Naive thymus-derived CD8-positive, alpha-beta T cell (primary cell): ENCODE measurements at regions not wholly inside any gene's neighbourhood (a gene's known extent, or its start where the extent isn't known, plus 50 kb on each side); places are given as distances from the start of the nearest gene placed in this dataset.

Experiments used
- ATAC-seq, 2 donors: fragments of 150-1000 bp; cut with Tn5 transposase in 1 of 2; sonication (Bioruptor Pico), chemical (Tn5 transposase) in 1 of 2; 1 replicate in 1 of 2; 2 replicates in 1 of 2; pipeline ENCODE4 v1.10.0; 2021; ENCODE audit warnings: mild to moderate bottlenecking in 2 of 2, moderate library complexity in 2 of 2
- POLR2A ChIA-PET: fragments of 350-600 bp; sonication (Branson Sonifier 250); formaldehyde crosslinking; loops from one replicate; lab custom pipeline; 2021; ENCODE audit warnings: antibody characterized with exemption; lab: Charles Lee
- DNase-seq, 10 donors: peaks; one replicate each; pipeline versions ENCODE4 v3.0.0 to v3.0.0-alpha.2; 2020 to 2022
- H3K27ac Mint-ChIP-seq, 10 donors: one replicate each; pipeline ENCODE4 v1.8.0; 2020 to 2022; ENCODE audit warnings: mild to moderate bottlenecking in 10 of 10, mixed read lengths in 10 of 10, moderate library complexity in 4 of 10, inconsistent platforms in 1 of 10
- H3K27me3 Mint-ChIP-seq, 5 donors: one replicate each; pipeline ENCODE4 v1.8.0; 2021 to 2022; ENCODE audit warnings: mixed read lengths in 5 of 5
- H3K36me3 Mint-ChIP-seq, 3 donors: one replicate each; pipeline ENCODE4 v1.8.0; 2020 to 2022; ENCODE audit warnings: mixed read lengths in 3 of 3, mild to moderate bottlenecking in 2 of 3, inconsistent platforms in 1 of 3
- H3K4me1 Mint-ChIP-seq, 4 donors: one replicate each; pipeline ENCODE4 v1.8.0; 2021 to 2022; ENCODE audit warnings: mixed read lengths in 4 of 4
- H3K4me3 Mint-ChIP-seq, 10 donors: one replicate each; pipeline ENCODE4 v1.8.0; 2020 to 2022; ENCODE audit warnings: mild to moderate bottlenecking in 10 of 10, mixed read lengths in 10 of 10, moderate library complexity in 6 of 10, inconsistent platforms in 1 of 10
- H3K9me3 Mint-ChIP-seq, 9 donors: one replicate each; pipeline ENCODE4 v1.8.0; 2020 to 2022; ENCODE audit warnings: mixed read lengths in 9 of 9, mild to moderate bottlenecking in 3 of 9, inconsistent platforms in 1 of 9, moderate library complexity in 1 of 9

DNA sequence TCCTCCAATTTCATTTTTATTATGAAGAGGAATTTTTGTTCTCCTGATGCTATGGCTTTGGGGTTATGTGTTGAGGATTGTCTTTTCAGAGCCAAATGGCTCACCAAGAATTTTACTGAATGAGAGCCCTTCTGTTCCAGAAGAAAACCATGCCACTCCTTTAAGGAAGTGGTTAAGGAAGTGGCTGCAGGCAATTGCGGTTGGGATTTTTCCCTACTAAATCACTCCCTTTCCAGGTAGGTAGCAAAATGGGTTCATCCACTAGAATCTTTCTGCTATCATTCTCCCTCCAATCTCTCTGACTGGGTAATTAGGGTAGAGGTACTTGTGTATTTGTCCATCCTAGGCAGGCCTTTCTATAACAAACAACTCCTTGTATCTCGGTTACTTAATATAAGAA is 163.1 kb downstream of the TTC8 start:
- no peak for ATAC-seq
- Mint-ChIP-seq H3K27me3 (peaks cover 6 to 34% (median 25%) of the 10 kb centered on the region in 5 donors), H3K27ac (no peak overlapping the region), H3K4me3 (no peak overlapping the region), H3K9me3 (peaks cover 0 to 20% (median 9%) of the 10 kb centered on the region in 9 donors), H3K4me1 (no peaks in the 10 kb centered on the region), H3K36me3 (peaks cover 0 to 12% (median 0%) of the 10 kb centered on the region in 3 donors)
- POLR2A ChIA-PET, result no interaction called here
- DNase-seq, result no peak

- peaks cover 0 to 12% (median 0%) of the 10 kb centered on the region in 3 donors for H3K36me3 Mint-ChIP-seq
- no peak for DNase-seq
- no peak overlapping the region for H3K27ac Mint-ChIP-seq
Measured at GRCh38 chr14:88989911-88990310, 165.5 kb downstream of the TTC8 start.

DNA sequence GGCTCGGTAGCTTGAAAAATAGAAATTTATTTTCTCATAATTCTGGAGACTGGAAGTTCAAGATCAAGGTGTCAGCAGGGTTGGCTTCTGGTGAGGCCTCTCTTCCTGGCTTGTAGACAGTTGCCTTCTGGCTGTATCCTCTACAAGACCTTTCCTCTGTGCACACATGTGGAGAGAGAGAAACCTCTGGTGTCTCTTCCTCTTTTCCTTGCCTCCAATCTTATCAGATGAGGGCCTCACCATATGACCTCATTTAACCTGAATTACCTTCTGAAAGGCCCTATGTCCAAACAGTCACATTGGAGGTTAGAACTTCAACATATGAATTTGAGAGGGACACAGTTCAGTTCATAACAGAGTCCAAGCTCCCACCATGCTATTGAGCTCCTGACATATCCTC is 166.4 kb downstream of the TTC8 start:
- H3K4me1 Mint-ChIP-seq, result peaks cover 0 to 2% (median 0%) of the 10 kb centered on the region in 4 donors
- peaks cover 12 to 58% (median 34%) of the 10 kb centered on the region in 5 donors for H3K27me3 Mint-ChIP-seq
- H3K4me3 Mint-ChIP-seq, result no peak overlapping the region
- peaks cover 0 to 8% (median 0%) of the 10 kb centered on the region in 3 donors for H3K36me3 Mint-ChIP-seq
- POLR2A ChIA-PET, result no interaction called here
- H3K27ac Mint-ChIP-seq, result no peak overlapping the region
- peaks cover 0 to 17% (median 5%) of the 10 kb centered on the region in 9 donors for H3K9me3 Mint-ChIP-seq
- DNase-seq (no peak), ATAC-seq (no peak)

More at GRCh38 chr14:88989911-88990310, 165.5 kb downstream of the TTC8 start:
- Mint-ChIP-seq H3K4me1 (no peaks in the 10 kb centered on the region), H3K4me3 (no peak overlapping the region), H3K9me3 (peaks cover 0 to 20% (median 9%) of the 10 kb centered on the region in 9 donors), H3K27me3 (peaks cover 8 to 55% (median 33%) of the 10 kb centered on the region in 5 donors)
- ATAC-seq, result no peak
- POLR2A ChIA-PET, result no interaction called here

GRCh38 chr14:88992011-88992410 is 167.6 kb downstream of the TTC8 start:
- POLR2A ChIA-PET, result no interaction called here
- Mint-ChIP-seq H3K4me1 (peaks cover 0 to 2% (median 0%) of the 10 kb centered on the region in 4 donors), H3K4me3 (no peak overlapping the region), H3K27ac (no peak overlapping the region), H3K36me3 (peaks cover 0 to 7% (median 0%) of the 10 kb centered on the region in 3 donors), H3K27me3 (peaks cover 18 to 61% (median 42%) of the 10 kb centered on the region in 5 donors), H3K9me3 (peaks cover 0 to 16% (median 2%) of the 10 kb centered on the region in 9 donors)
- ATAC-seq, result no peak
- no peak for DNase-seq

DNA sequence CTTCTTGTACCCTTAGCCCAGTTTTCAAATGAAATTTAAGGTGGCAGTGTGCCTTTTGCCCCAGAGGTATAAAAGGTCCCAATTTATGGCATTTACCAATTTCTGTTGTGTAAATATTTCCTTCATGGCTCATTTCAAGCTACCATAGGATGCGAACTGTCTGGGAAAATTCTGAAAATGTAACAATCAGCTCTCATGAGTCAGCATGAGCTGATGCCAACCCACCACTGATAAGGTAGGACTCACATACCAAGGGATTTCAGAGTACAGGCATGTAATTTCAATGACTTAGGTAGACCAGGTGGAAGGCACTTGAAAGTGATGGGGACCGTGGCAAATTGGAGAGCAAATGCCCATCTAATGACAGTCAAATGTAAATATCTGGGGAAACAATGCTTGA is 169.5 kb downstream of the TTC8 start:
- POLR2A ChIA-PET, result no interaction called here
- ATAC-seq, result no peak
- H3K27me3 Mint-ChIP-seq, result peaks cover 20 to 80% (median 43%) of the 10 kb centered on the region in 5 donors
- peaks cover 0 to 2% (median 0%) of the 10 kb centered on the region in 4 donors for H3K4me1 Mint-ChIP-seq
- peaks cover 0 to 6% (median 0%) of the 10 kb centered on the region in 9 donors for H3K9me3 Mint-ChIP-seq
- peaks cover 0 to 7% (median 0%) of the 10 kb centered on the region in 3 donors for H3K36me3 Mint-ChIP-seq
- H3K27ac Mint-ChIP-seq, result no peak overlapping the region
- no peak for DNase-seq
- no peak overlapping the region for H3K4me3 Mint-ChIP-seq

GRCh38 chr14:88995437-88996198 is 171.2 kb downstream of the TTC8 start:
- peaks cover 0 to 7% (median 0%) of the 10 kb centered on the region in 3 donors for H3K36me3 Mint-ChIP-seq
- peaks cover 20 to 75% (median 38%) of the 10 kb centered on the region in 5 donors for H3K27me3 Mint-ChIP-seq
- no peak for ATAC-seq

GRCh38 chr14:88998027-88998426 is 173.6 kb downstream of the TTC8 start:
- Mint-ChIP-seq H3K27ac (no peak overlapping the region), H3K4me1 (peaks cover 0 to 2% (median 0%) of the 10 kb centered on the region in 4 donors), H3K36me3 (no peaks in the 10 kb centered on the region), H3K4me3 (no peak overlapping the region), H3K27me3 (peaks cover 17 to 62% (median 36%) of the 10 kb centered on the region in 5 donors), H3K9me3 (peaks cover 0 to 5% (median 0%) of the 10 kb centered on the region in 9 donors)
- DNase-seq (no peak), ATAC-seq (no peak)
- POLR2A ChIA-PET, result no interaction called here

More at GRCh38 chr14:88995437-88996198, 171.2 kb downstream of the TTC8 start:
- peaks cover 0 to 2% (median 0%) of the 10 kb centered on the region in 4 donors for H3K4me1 Mint-ChIP-seq
- peaks cover 0 to 4% (median 0%) of the 10 kb centered on the region in 9 donors for H3K9me3 Mint-ChIP-seq
- POLR2A ChIA-PET, result no interaction called here
- H3K27ac Mint-ChIP-seq, result no peak overlapping the region
- no peak overlapping the region for H3K4me3 Mint-ChIP-seq
- DNase-seq, result no peak

DNA sequence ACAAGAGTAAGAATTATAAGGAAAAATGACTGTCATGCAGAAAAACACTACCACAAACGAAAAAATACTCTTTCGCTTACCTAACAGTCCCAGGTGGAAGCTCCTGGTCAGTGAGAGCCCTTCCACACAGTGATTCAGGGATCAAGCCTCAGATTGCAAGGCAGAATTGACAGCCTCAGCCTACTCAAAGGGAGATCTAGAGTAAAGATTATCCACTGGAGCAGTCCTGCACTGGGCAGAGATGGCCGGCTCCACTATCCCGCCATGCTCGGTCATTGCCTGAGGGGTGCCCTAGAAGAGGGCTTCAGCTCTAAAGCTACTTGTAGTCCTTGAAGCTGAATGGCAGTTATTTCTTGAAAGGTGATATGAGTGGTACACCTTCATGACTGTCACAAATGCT is 174.7 kb downstream of the TTC8 start:
- H3K4me3 Mint-ChIP-seq, result no peak overlapping the region
- peaks cover 11 to 51% (median 33%) of the 10 kb centered on the region in 5 donors for H3K27me3 Mint-ChIP-seq
- H3K4me1 Mint-ChIP-seq, result peaks cover 0 to 5% (median 0%) of the 10 kb centered on the region in 4 donors
- peaks cover 0 to 5% (median 0%) of the 10 kb centered on the region in 9 donors for H3K9me3 Mint-ChIP-seq
- ATAC-seq (no peak), DNase-seq (no peak)
- H3K36me3 Mint-ChIP-seq, result no peaks in the 10 kb centered on the region
- POLR2A ChIA-PET, result no interaction called here
- H3K27ac Mint-ChIP-seq, result no peak overlapping the region

- Mint-ChIP-seq H3K9me3 (peaks cover 0 to 5% (median 2%) of the 10 kb centered on the region in 9 donors), H3K27me3 (peaks cover 9 to 42% (median 29%) of the 10 kb centered on the region in 5 donors), H3K36me3 (no peaks in the 10 kb centered on the region), H3K4me3 (no peak overlapping the region), H3K4me1 (peaks cover 0 to 5% (median 0%) of the 10 kb centered on the region in 4 donors), H3K27ac (no peak overlapping the region)
- POLR2A ChIA-PET, result no interaction called here
- no peak for DNase-seq
- no peak for ATAC-seq
Measured at GRCh38 chr14:89000007-89000942, 175.8 kb downstream of the TTC8 start.

- Mint-ChIP-seq H3K36me3 (no peaks in the 10 kb centered on the region), H3K4me1 (peaks cover 0 to 3% (median 0%) of the 10 kb centered on the region in 4 donors), H3K27me3 (peaks cover 4 to 18% (median 12%) of the 10 kb centered on the region in 5 donors), H3K4me3 (no peak overlapping the region), H3K27ac (no peak overlapping the region), H3K9me3 (peaks cover 0 to 7% (median 2%) of the 10 kb centered on the region in 9 donors)
- POLR2A ChIA-PET, result no interaction called here
- ATAC-seq, result no peak
- no peak for DNase-seq
Measured at GRCh38 chr14:89004166-89004565, 179.7 kb downstream of the TTC8 start.

DNA sequence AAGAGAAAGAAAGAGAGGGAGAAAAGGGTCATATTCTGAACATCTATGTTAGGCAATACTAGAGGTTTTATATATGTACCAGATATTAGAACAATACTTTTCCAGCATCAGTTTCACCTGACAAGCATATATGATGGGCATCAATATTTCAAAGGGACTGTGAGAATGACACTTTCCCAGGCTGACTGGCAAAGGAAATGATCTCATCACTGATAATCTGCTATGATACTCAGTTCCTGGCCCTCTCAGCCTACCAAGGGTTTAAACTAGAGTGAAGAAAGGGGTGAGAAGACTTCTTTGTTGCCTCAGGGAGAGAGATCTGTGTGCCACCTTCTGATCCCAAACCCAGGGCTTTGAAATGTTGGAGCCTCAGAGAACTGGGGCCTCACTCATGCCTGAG is 183.5 kb downstream of the TTC8 start:
- Mint-ChIP-seq H3K36me3 (no peaks in the 10 kb centered on the region), H3K9me3 (peaks cover 0 to 7% (median 0%) of the 10 kb centered on the region in 9 donors), H3K4me3 (no peak overlapping the region), H3K27me3 (peaks cover 0 to 10% (median 0%) of the 10 kb centered on the region in 5 donors), H3K27ac (no peak overlapping the region), H3K4me1 (peaks cover 0 to 3% (median 0%) of the 10 kb centered on the region in 4 donors)
- ATAC-seq (no peak), DNase-seq (no peak)
- POLR2A ChIA-PET, result no interaction called here
